Ecto neural progenitor cell (in vitro differentiated cells): ENCODE measurements at regions not wholly inside any gene's neighbourhood (a gene's known extent, or its start where the extent isn't known, plus 50 kb on each side); places are given as distances from the start of the nearest gene placed in this dataset.

Source experiments
- DNase-seq: peaks from one replicate; pipeline ENCODE4 v3.0.0-alpha.2; 2018; ENCODE audit warnings: low spot score

GRCh38 chr3:99315896-99316295, 322.5 kb upstream of the COL8A1 start:
- DNase-seq = no peak

GRCh38 chr3:99313485-99313884, 324.9 kb upstream of the COL8A1 start:
- no peak for DNase-seq

- no peak for DNase-seq
Measured at GRCh38 chr3:99298661-99299060, 339.7 kb upstream of the COL8A1 start.

- DNase-seq = no peak
Measured at GRCh38 chr3:99295836-99296235, 342.6 kb upstream of the COL8A1 start.

- peak; percentile 39 for DNase-seq
Measured at GRCh38 chr3:99294092-99294491, 344.3 kb upstream of the COL8A1 start.

GRCh38 chr3:99287876-99288275, 350.5 kb upstream of the COL8A1 start:
- no peak for DNase-seq

GRCh38 chr3:99286266-99286845, 352.0 kb upstream of the COL8A1 start:
- no peak for DNase-seq

- no peak for DNase-seq
Measured at GRCh38 chr3:99269606-99270351, 368.3 kb upstream of the DCBLD2 start.

GRCh38 chr3:99256788-99257187, 355.3 kb upstream of the DCBLD2 start:
- no peak for DNase-seq

- no peak for DNase-seq
Measured at GRCh38 chr3:99253963-99254355, 352.5 kb upstream of the DCBLD2 start.

- DNase-seq = no peak
Measured at GRCh38 chr3:99250821-99251355, 349.4 kb upstream of the DCBLD2 start.

GRCh38 chr3:99250272-99250671, 348.8 kb upstream of the DCBLD2 start:
- DNase-seq = no peak

- DNase-seq = no peak
Measured at GRCh38 chr3:99249627-99250026, 348.1 kb upstream of the DCBLD2 start.

GRCh38 chr3:99248913-99249312, 347.4 kb upstream of the DCBLD2 start:
- no peak for DNase-seq

- no peak for DNase-seq
Measured at GRCh38 chr3:99248130-99248529, 346.6 kb upstream of the DCBLD2 start.

- no peak for DNase-seq
Measured at GRCh38 chr3:99246010-99246654, 344.6 kb upstream of the DCBLD2 start.

GRCh38 chr3:99242271-99242670, 340.8 kb upstream of the DCBLD2 start:
- no peak for DNase-seq

- DNase-seq = no peak
Measured at GRCh38 chr3:99240700-99241099, 339.2 kb upstream of the DCBLD2 start.

- DNase-seq = no peak
Measured at GRCh38 chr3:99236576-99236975, 335.1 kb upstream of the DCBLD2 start.

- no peak for DNase-seq
Measured at GRCh38 chr3:99232696-99233095, 331.2 kb upstream of the DCBLD2 start.

- no peak for DNase-seq
Measured at GRCh38 chr3:99218468-99218867, 317.0 kb upstream of the DCBLD2 start.

GRCh38 chr3:99212969-99213368, 311.5 kb upstream of the DCBLD2 start:
- no peak for DNase-seq

GRCh38 chr3:99211309-99211708, 309.8 kb upstream of the DCBLD2 start:
- no peak for DNase-seq
